Immature natural killer cell (primary cell): ENCODE measurements at regions not wholly inside any gene's neighbourhood (a gene's known extent, or its start where the extent isn't known, plus 50 kb on each side); places are given as distances from the start of the nearest gene placed in this dataset.
A peak's percentile ranks its signal among the peaks of the same experiment; 100 is the strongest.

Source experiments
- DNase-seq, 3 donors: peaks; one replicate each; pipeline ENCODE4 v3.0.0; 2022; ENCODE audit warnings: mixed read lengths in 1 of 3
- H3K27ac Mint-ChIP-seq, 6 donors: one replicate each; pipeline ENCODE4 v1.8.0; 2020; ENCODE audit warnings: mixed read lengths in 6 of 6, mild to moderate bottlenecking in 5 of 6, inconsistent platforms in 4 of 6, moderate library complexity in 3 of 6
- H3K27me3 Mint-ChIP-seq, 3 donors: one replicate each; pipeline ENCODE4 v1.8.0; 2020 to 2021; ENCODE audit warnings: low read depth in 3 of 3, mild to moderate bottlenecking in 3 of 3, mixed read lengths in 3 of 3, moderate library complexity in 3 of 3, inconsistent platforms in 1 of 3
- H3K36me3 Mint-ChIP-seq, 3 donors: one replicate each; pipeline ENCODE4 v1.8.0; 2020; ENCODE audit warnings: mixed read lengths in 3 of 3, inconsistent platforms in 2 of 3, mild to moderate bottlenecking in 2 of 3
- H3K4me1 Mint-ChIP-seq, 2 donors: one replicate each; pipeline ENCODE4 v1.8.0; 2020; ENCODE audit warnings: inconsistent platforms in 2 of 2, mild to moderate bottlenecking in 2 of 2, mixed read lengths in 2 of 2, moderate library complexity in 1 of 2
- H3K4me3 Mint-ChIP-seq, 5 donors: one replicate each; pipeline ENCODE4 v1.8.0; 2020; ENCODE audit warnings: mild to moderate bottlenecking in 5 of 5, mixed read lengths in 5 of 5, inconsistent platforms in 3 of 5, moderate library complexity in 3 of 5
- H3K9me3 Mint-ChIP-seq, 6 donors: one replicate each; pipeline ENCODE4 v1.8.0; 2020; ENCODE audit warnings: mild to moderate bottlenecking in 6 of 6, mixed read lengths in 6 of 6, inconsistent platforms in 4 of 6, moderate library complexity in 3 of 6

GRCh38 chr21:28770867-28771661 is 221.6 kb downstream of the LTN1 start:
- Mint-ChIP-seq H3K9me3 (peaks cover 0 to 9% (median 0%) of the 10 kb centered on the region in 6 donors), H3K4me1 (peaks cover 38 to 47% of the 10 kb centered on the region in 2 donors), H3K36me3 (peaks cover 35 to 49% (median 46%) of the 10 kb centered on the region in 3 donors), H3K27ac (peak overlapping the region in 3 of 6 donors; percentile 1 to 23 (median 9)), H3K4me3 (no peak overlapping the region), H3K27me3 (peaks cover 0 to 2% (median 0%) of the 10 kb centered on the region in 3 donors)
- no peak for DNase-seq

- peaks cover 28 to 39% of the 10 kb centered on the region in 2 donors for H3K4me1 Mint-ChIP-seq
- H3K4me3 Mint-ChIP-seq = no peak overlapping the region
- H3K9me3 Mint-ChIP-seq = peaks cover 0 to 9% (median 0%) of the 10 kb centered on the region in 6 donors
- H3K36me3 Mint-ChIP-seq = peaks cover 33 to 46% (median 46%) of the 10 kb centered on the region in 3 donors
- peaks cover 0 to 2% (median 0%) of the 10 kb centered on the region in 3 donors for H3K27me3 Mint-ChIP-seq
- no peak overlapping the region for H3K27ac Mint-ChIP-seq
- no peak for DNase-seq
Measured at GRCh38 chr21:28769683-28770082, 223.0 kb downstream of the LTN1 start.

GRCh38 chr21:28768753-28769152 is 223.9 kb downstream of the LTN1 start:
- no peak for DNase-seq
- Mint-ChIP-seq H3K4me3 (no peak overlapping the region), H3K27me3 (peaks cover 0 to 2% (median 0%) of the 10 kb centered on the region in 3 donors), H3K36me3 (peaks cover 33 to 52% (median 46%) of the 10 kb centered on the region in 3 donors), H3K27ac (no peak overlapping the region), H3K4me1 (peaks cover 30 to 47% of the 10 kb centered on the region in 2 donors), H3K9me3 (peaks cover 0 to 9% (median 0%) of the 10 kb centered on the region in 6 donors)

- peaks cover 0 to 2% (median 0%) of the 10 kb centered on the region in 3 donors for H3K27me3 Mint-ChIP-seq
- H3K27ac Mint-ChIP-seq = peak overlapping the region in 3 of 6 donors; percentile 14 to 48 (median 42)
- H3K4me3 Mint-ChIP-seq = no peak overlapping the region
- peaks cover 29 to 38% of the 10 kb centered on the region in 2 donors for H3K4me1 Mint-ChIP-seq
- DNase-seq = no peak
- H3K36me3 Mint-ChIP-seq = peaks cover 33 to 55% (median 54%) of the 10 kb centered on the region in 3 donors
- peaks cover 0 to 9% (median 0%) of the 10 kb centered on the region in 6 donors for H3K9me3 Mint-ChIP-seq
Measured at GRCh38 chr21:28767523-28767922, 225.2 kb downstream of the LTN1 start.

GRCh38 chr21:28763809-28764418 is 228.8 kb downstream of the LTN1 start:
- peaks cover 33 to 60% (median 53%) of the 10 kb centered on the region in 3 donors for H3K36me3 Mint-ChIP-seq
- H3K4me3 Mint-ChIP-seq = no peak overlapping the region
- peaks cover 11 to 21% of the 10 kb centered on the region in 2 donors for H3K4me1 Mint-ChIP-seq
- peaks cover 0 to 2% (median 0%) of the 10 kb centered on the region in 3 donors for H3K27me3 Mint-ChIP-seq
- DNase-seq = no peak
- H3K9me3 Mint-ChIP-seq = peaks cover 0 to 9% (median 0%) of the 10 kb centered on the region in 6 donors
- H3K27ac Mint-ChIP-seq = peak overlapping the region in 5 of 6 donors; percentile 26 to 77 (median 51)

- no peak for DNase-seq
- H3K36me3 Mint-ChIP-seq = peaks cover 22 to 53% (median 46%) of the 10 kb centered on the region in 3 donors
- H3K27ac Mint-ChIP-seq = peak overlapping the region in 1 of 6 donors; percentile 26
- H3K4me3 Mint-ChIP-seq = no peak overlapping the region
- H3K27me3 Mint-ChIP-seq = peaks cover 0 to 2% (median 0%) of the 10 kb centered on the region in 3 donors
- H3K9me3 Mint-ChIP-seq = peaks cover 0 to 9% (median 0%) of the 10 kb centered on the region in 6 donors
- H3K4me1 Mint-ChIP-seq = peaks cover 6 to 30% of the 10 kb centered on the region in 2 donors
Measured at GRCh38 chr21:28762357-28762735, 230.3 kb downstream of the LTN1 start.

- H3K4me3 Mint-ChIP-seq = no peak overlapping the region
- H3K4me1 Mint-ChIP-seq = peaks cover 6 to 25% of the 10 kb centered on the region in 2 donors
- peaks cover 17 to 48% (median 40%) of the 10 kb centered on the region in 3 donors for H3K36me3 Mint-ChIP-seq
- no peak for DNase-seq
- H3K27me3 Mint-ChIP-seq = peaks cover 0 to 2% (median 0%) of the 10 kb centered on the region in 3 donors
- H3K27ac Mint-ChIP-seq = no peak overlapping the region
- H3K9me3 Mint-ChIP-seq = peaks cover 0 to 5% (median 0%) of the 10 kb centered on the region in 6 donors
Measured at GRCh38 chr21:28761674-28762356, 230.9 kb downstream of the LTN1 start.

- Mint-ChIP-seq H3K4me3 (no peak overlapping the region), H3K4me1 (peaks cover 16 to 33% of the 10 kb centered on the region in 2 donors), H3K27me3 (peaks cover 0 to 1% (median 0%) of the 10 kb centered on the region in 3 donors), H3K27ac (no peak overlapping the region), H3K36me3 (peaks cover 6 to 32% (median 30%) of the 10 kb centered on the region in 3 donors), H3K9me3 (no peaks in the 10 kb centered on the region)
- no peak for DNase-seq
Measured at GRCh38 chr21:28758883-28759242, 233.8 kb downstream of the LTN1 start.

- Mint-ChIP-seq H3K27me3 (peaks cover 0 to 1% (median 0%) of the 10 kb centered on the region in 3 donors), H3K36me3 (peaks cover 6 to 32% (median 26%) of the 10 kb centered on the region in 3 donors), H3K9me3 (no peaks in the 10 kb centered on the region), H3K27ac (peak overlapping the region in 2 of 6 donors; percentile 19 to 62), H3K4me3 (no peak overlapping the region), H3K4me1 (peaks cover 15 to 30% of the 10 kb centered on the region in 2 donors)
- no peak for DNase-seq
Measured at GRCh38 chr21:28758042-28758882, 234.4 kb downstream of the LTN1 start.

GRCh38 chr21:28754862-28755261 is 237.8 kb downstream of the LTN1 start:
- Mint-ChIP-seq H3K36me3 (peaks cover 0 to 22% (median 14%) of the 10 kb centered on the region in 3 donors), H3K4me3 (no peak overlapping the region), H3K9me3 (no peaks in the 10 kb centered on the region), H3K27me3 (peaks cover 0 to 1% (median 0%) of the 10 kb centered on the region in 3 donors), H3K4me1 (peaks cover 19 to 30% of the 10 kb centered on the region in 2 donors), H3K27ac (peak overlapping the region in 4 of 6 donors; percentile 4 to 17 (median 10))
- DNase-seq = no peak

- Mint-ChIP-seq H3K9me3 (no peaks in the 10 kb centered on the region), H3K4me1 (peaks cover 19 to 30% of the 10 kb centered on the region in 2 donors), H3K27ac (peak overlapping the region in 2 of 6 donors; percentile 25 to 30), H3K36me3 (peaks cover 5 to 22% (median 7%) of the 10 kb centered on the region in 3 donors), H3K27me3 (peaks cover 0 to 1% (median 0%) of the 10 kb centered on the region in 3 donors), H3K4me3 (no peak overlapping the region)
- no peak for DNase-seq
Measured at GRCh38 chr21:28754127-28754611, 238.5 kb downstream of the LTN1 start.

GRCh38 chr21:28752131-28752530 is 240.5 kb downstream of the LTN1 start:
- Mint-ChIP-seq H3K9me3 (no peaks in the 10 kb centered on the region), H3K4me3 (no peak overlapping the region), H3K36me3 (peaks cover 0 to 19% (median 5%) of the 10 kb centered on the region in 3 donors), H3K4me1 (peaks cover 17 to 21% of the 10 kb centered on the region in 2 donors), H3K27me3 (peaks cover 0 to 2% (median 1%) of the 10 kb centered on the region in 3 donors), H3K27ac (no peak overlapping the region)
- no peak for DNase-seq
